ENCODE measurements at regions not wholly inside any gene's neighbourhood (a gene's known extent, or its start where the extent isn't known, plus 50 kb on each side); places are given as distances from the start of the nearest gene placed in this dataset. TPM values are rescaled to one million over a fixed set of nuclear protein-coding genes. Genes with fewer than 3 reads are reported as not detected.

GRCh38 chr4:127580300-127580699 is 52.5 kb upstream of the INTU start:
- Mint-ChIP-seq H3K4me3 (no peak overlapping the region), H3K27ac (no peak overlapping the region), H3K4me1 (no peaks in the 10 kb centered on the region), H3K27me3 (peaks cover 7% of the 10 kb centered on the region), H3K9me3 (ENCODE audit: insufficient read depth) (no peaks in the 10 kb centered on the region)
- H3K4me3 ChIP-seq (ENCODE audit: control extremely low read depth in 1 of 5, extremely low read depth in 1 of 5, insufficient read depth in 1 of 5, low read depth in 2 of 5, low read length in 4 of 5) = no peak overlapping the region
- WGBS (ENCODE audit: insufficient coverage) = 75% methylated on average over 2 of the region's 4 CpGs
- POLR2A ChIA-PET = no interaction called here
- TF ChIP-seq, protein P1, sequence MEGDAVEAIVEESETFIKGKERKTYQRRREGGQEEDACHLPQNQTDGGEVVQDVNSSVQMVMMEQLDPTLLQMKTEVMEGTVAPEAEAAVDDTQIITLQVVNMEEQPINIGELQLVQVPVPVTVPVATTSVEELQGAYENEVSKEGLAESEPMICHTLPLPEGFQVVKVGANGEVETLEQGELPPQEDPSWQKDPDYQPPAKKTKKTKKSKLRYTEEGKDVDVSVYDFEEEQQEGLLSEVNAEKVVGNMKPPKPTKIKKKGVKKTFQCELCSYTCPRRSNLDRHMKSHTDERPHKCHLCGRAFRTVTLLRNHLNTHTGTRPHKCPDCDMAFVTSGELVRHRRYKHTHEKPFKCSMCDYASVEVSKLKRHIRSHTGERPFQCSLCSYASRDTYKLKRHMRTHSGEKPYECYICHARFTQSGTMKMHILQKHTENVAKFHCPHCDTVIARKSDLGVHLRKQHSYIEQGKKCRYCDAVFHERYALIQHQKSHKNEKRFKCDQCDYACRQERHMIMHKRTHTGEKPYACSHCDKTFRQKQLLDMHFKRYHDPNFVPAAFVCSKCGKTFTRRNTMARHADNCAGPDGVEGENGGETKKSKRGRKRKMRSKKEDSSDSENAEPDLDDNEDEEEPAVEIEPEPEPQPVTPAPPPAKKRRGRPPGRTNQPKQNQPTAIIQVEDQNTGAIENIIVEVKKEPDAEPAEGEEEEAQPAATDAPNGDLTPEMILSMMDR (IDR thresholded peaks at IDR 0.05) = no peak
- no peak for TF ChIP-seq EZH2 (IDR thresholded peaks at IDR 0.05; ENCODE audit: borderline replicate concordance, insufficient read depth, low read depth, low read length, poor library complexity, severe bottlenecking)
- H3K9me3 ChIP-seq (ENCODE audit: control extremely low read depth in 1 of 3, control insufficient read depth in 2 of 3, insufficient read depth in 1 of 3, low read length in 2 of 3) = peaks cover 0 to 3% (median 0%) of the 10 kb centered on the region in 3 donors
- H3K9ac ChIP-seq (ENCODE audit: low read length) = no peak overlapping the region
- H3K27ac ChIP-seq (ENCODE audit: low read length in 2 of 2) = no peak overlapping the region
- no peak for ATAC-seq (ENCODE audit: low read depth)
- H2AFZ ChIP-seq (ENCODE audit: insufficient read depth, low read depth, low read length, poor library complexity, severe bottlenecking) = no peak overlapping the region
- H3K36me3 ChIP-seq (replicated peaks in 1 of 2; ENCODE audit: control extremely low read depth in 1 of 2, control insufficient read depth in 1 of 2, extremely low read depth in 1 of 2, insufficient read depth in 2 of 2, low read length in 1 of 2) = no peaks in the 10 kb centered on the region
- no peaks in the 10 kb centered on the region for H3K4me1 ChIP-seq (ENCODE audit: control insufficient read depth in 2 of 2, insufficient read depth in 2 of 2, low read length in 2 of 2)
- no peaks in the 10 kb centered on the region for H3K27me3 ChIP-seq (replicated peaks in 1 of 4; ENCODE audit: control extremely low read depth in 1 of 4, control insufficient read depth in 3 of 4, insufficient read depth in 4 of 4, low read length in 3 of 4)
- no peaks in the 10 kb centered on the region for H3K79me2 ChIP-seq (ENCODE audit: control insufficient read depth, insufficient read depth, low read length)
- CTCF ChIA-PET = no interaction called here
- H4K20me1 ChIP-seq (ENCODE audit: control insufficient read depth, insufficient read depth, low read length, poor library complexity, severe bottlenecking) = no peaks in the 10 kb centered on the region
- DNase-seq = no peak
- intact Hi-C loops (cut with micrococcal nuclease) = no loop called here
- no peak overlapping the region for H3K4me2 ChIP-seq (replicated peaks; ENCODE audit: low read depth, low read length, poor library complexity, severe bottlenecking)

GRCh38 chr4:127580891-127581290 is 51.9 kb upstream of the INTU start:
- Histone ChIP-seq H3K27ac (ENCODE audit: low read length in 2 of 2) (no peak overlapping the region), H3K9me3 (ENCODE audit: control extremely low read depth in 1 of 3, control insufficient read depth in 2 of 3, insufficient read depth in 1 of 3, low read length in 2 of 3) (peaks cover 0 to 3% (median 0%) of the 10 kb centered on the region in 3 donors), H3K27me3 (replicated peaks in 1 of 4; ENCODE audit: control extremely low read depth in 1 of 4, control insufficient read depth in 3 of 4, insufficient read depth in 4 of 4, low read length in 3 of 4) (no peaks in the 10 kb centered on the region), H3K9ac (ENCODE audit: low read length) (no peak overlapping the region), H3K36me3 (replicated peaks in 1 of 2; ENCODE audit: control extremely low read depth in 1 of 2, control insufficient read depth in 1 of 2, extremely low read depth in 1 of 2, insufficient read depth in 2 of 2, low read length in 1 of 2) (no peaks in the 10 kb centered on the region), H3K4me3 (ENCODE audit: control extremely low read depth in 1 of 5, extremely low read depth in 1 of 5, insufficient read depth in 1 of 5, low read depth in 2 of 5, low read length in 4 of 5) (no peak overlapping the region), H4K20me1 (ENCODE audit: control insufficient read depth, insufficient read depth, low read length, poor library complexity, severe bottlenecking) (no peaks in the 10 kb centered on the region), H3K4me1 (ENCODE audit: control insufficient read depth in 2 of 2, insufficient read depth in 2 of 2, low read length in 2 of 2) (no peaks in the 10 kb centered on the region), H2AFZ (ENCODE audit: insufficient read depth, low read depth, low read length, poor library complexity, severe bottlenecking) (no peak overlapping the region), H3K4me2 (replicated peaks; ENCODE audit: low read depth, low read length, poor library complexity, severe bottlenecking) (no peak overlapping the region), H3K79me2 (ENCODE audit: control insufficient read depth, insufficient read depth, low read length) (no peaks in the 10 kb centered on the region)
- Mint-ChIP-seq H3K4me1 (no peaks in the 10 kb centered on the region), H3K4me3 (no peak overlapping the region), H3K27me3 (peaks cover 7% of the 10 kb centered on the region), H3K9me3 (ENCODE audit: insufficient read depth) (no peaks in the 10 kb centered on the region), H3K27ac (no peak overlapping the region)
- intact Hi-C loops (cut with micrococcal nuclease) = no loop called here
- TF ChIP-seq, protein P1 (IDR thresholded peaks at IDR 0.05) = no peak
- TF ChIP-seq EZH2 (IDR thresholded peaks at IDR 0.05; ENCODE audit: borderline replicate concordance, insufficient read depth, low read depth, low read length, poor library complexity, severe bottlenecking) = no peak
- CTCF ChIA-PET = no interaction called here
- WGBS (ENCODE audit: insufficient coverage) = 92% methylated on average over 2 of the region's 2 CpGs
- POLR2A ChIA-PET = no interaction called here
- DNase-seq (no peak), ATAC-seq (ENCODE audit: low read depth) (no peak)

Small RNA genes lying in the stretch of these regions (small RNA-seq; reads per million reads assigned to genes)
- gene RF00019 (ENCODE audit: insufficient read length, low read depth, low replicate concordance) = not detected

Data from B cell (primary cell).